HG03175 (cell line): ENCODE measurements at regions not wholly inside any gene's neighbourhood (a gene's known extent, or its start where the extent isn't known, plus 50 kb on each side); places are given as distances from the start of the nearest gene placed in this dataset.

Experiments
- ATAC-seq: cut with Tn5 transposase; IDR thresholded peaks from one replicate; pipeline ENCODE4 v1.9.1; 2021; ENCODE audit warnings: mild to moderate bottlenecking, moderate library complexity; ENCODE audit not compliant: unreplicated experiment

DNA sequence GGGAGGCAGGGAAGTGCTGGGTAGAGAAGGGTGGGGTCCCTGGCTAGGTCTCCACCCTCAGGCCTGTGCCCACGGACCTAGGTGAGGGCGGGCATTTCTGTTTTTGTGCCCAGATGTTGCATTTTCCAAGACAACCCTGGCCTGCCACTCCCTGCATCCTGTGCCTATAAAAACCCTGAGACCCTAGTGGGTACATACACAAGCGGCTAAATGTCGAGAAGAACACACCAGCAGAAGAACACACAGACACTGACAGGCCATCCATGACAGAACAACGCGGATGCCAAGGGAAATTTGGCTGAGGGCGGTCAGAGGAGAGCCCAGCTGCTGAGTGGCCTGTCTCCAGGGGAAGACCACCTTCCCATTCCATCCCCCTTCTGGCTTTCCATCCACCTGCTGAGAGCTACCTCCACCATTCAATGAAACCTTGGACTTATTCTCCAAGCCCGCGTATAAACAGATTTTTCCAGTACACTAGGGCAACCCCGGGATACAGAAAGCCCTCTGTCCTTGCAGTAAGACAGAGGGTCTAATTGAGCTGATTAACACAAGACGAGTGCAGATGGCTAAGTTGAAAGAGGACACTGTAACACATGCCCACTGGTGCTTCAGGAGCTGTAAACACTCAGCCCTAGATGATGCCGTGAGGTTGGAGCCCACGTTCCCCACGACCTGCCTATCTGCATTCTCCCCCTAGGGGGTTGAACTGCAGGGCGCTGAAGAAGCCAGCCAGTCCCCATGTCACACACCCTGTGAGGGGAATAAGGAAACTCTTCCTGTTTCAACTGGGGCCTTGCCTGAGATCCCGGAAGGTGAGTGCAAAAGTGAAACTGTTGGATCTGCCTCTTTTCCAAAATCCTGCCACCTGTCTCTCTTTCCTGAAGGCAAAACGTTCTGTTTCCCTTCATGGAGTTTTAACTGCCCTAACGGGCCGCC lies 147.2 kb upstream of the COX10 start:
- no peak for ATAC-seq

GRCh38 chr17:13922885-13923284 lies 146.4 kb upstream of the COX10 start:
- no peak for ATAC-seq

GRCh38 chr17:13925579-13925978 lies 143.7 kb upstream of the COX10 start:
- no peak for ATAC-seq

- ATAC-seq, result peak; percentile 68
Observed at GRCh38 chr17:13931111-13931526, 138.2 kb upstream of the COX10 start.

GRCh38 chr17:13931800-13932460 lies 137.4 kb upstream of the COX10 start:
- peak; percentile 72 for ATAC-seq

DNA sequence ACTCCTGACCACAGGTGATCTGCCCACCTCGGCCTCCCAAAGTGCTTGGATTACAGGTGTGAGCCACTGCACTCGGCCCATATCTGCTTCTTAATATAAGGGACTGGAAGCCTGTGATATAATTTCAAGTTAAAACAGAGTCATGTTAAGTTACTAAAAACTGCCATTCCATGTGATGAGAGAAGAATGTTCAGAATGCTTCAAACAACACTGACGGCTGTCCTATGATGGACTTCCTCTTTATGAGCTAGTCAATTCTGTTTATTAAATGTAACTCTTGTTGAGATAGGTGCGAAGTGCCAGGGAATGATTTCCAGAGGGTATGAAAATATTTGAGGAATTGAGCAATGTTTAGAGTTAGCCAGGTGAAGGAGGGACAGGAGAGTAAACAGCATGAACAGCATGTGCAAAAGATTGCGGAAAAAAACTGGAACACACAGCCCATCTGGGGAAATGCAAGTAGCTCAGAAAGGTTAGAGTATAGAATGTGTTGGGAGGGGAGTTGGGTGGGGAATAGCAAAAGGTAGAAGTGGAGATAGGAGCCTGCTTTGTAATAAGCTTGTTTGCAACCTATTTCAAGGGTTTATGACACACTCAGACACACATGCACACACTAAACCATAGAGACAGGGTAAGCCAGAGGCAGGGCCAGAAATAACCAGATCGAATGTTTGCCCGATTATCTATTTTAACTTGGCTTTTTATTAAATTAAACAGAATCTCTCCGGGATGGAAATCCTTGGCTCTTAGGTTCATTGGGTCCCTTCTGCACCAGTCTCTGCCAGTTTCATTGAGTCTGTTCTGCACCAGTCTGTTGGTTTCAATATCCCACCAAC lies 135.6 kb upstream of the COX10 start:
- no peak for ATAC-seq

DNA sequence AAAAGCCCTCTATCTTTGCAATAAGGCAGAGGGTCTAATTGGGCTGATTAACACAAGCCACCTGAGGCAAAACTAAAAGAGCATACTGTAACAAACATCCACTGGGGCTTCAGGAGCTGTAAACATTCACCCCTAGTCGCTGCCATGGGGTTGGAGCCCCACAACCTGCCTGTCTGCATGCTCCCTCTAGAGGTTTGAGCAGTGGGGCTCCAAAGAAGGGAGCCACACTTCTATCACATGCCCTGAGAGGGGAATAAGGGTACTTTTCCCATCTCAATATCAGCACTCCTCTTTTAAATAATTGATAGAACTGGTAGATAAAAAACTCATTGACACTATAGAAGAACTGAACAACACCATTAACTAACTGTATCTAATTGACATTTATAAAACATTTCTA lies 130.1 kb upstream of the COX10 start:
- ATAC-seq, result no peak

DNA sequence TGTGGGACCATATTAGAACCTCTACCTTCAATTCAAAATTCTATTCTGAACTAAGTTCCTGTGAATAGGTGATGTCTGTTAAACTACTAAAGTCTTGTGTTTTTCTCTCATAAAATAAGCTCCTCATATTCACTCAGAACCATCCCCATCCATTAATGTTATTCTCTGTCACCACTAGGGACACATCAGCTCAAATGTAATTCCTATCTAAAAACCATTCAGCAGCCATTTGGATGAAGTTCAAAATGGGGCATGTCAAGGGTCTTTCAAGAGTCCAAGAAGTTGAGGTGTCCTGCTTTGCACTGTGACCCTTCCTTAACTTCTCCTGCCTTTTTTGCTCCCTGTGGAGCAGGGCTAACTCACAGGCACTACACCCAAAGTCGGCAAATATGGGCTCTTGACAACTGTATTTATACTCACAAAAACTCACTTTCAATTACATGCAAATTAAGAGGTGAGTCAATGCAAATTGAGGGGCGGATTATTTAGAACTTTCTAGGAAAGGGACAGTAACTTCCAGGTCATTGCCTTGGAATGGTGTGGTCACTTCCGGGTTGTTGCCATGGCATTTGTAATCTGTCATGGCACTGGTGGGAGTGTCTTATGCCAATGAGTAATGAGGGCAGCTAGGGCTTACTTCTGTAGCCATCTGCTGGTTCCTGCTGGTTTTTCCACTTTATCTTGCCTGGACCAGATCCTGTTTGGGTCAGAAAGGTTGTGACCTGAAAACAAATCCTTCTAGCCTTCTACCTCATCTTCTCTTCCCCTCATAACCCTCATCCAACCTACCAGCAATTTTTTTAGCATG lies 128.2 kb upstream of the COX10 start:
- no peak for ATAC-seq

DNA sequence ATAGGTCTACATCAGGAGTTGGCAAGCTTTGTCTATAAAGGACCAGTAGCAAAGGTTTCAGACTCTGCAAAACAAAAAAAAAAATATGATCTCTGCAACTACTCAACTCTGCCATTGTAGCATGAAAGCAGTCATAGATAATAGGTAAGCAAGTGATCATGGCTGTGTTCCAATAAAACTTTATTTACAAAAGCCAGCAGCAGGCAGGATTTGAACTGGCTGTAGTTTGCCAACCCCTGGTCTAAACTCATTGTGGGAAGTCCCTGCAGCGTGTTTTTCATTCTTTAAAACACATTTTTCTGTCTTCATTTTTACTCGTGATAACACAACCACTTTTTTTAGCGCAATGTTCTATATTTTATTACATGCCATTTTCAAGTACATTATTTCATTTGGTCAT lies 127.5 kb upstream of the COX10 start:
- ATAC-seq, result no peak

GRCh38 chr17:13943909-13944308 lies 125.4 kb upstream of the COX10 start:
- ATAC-seq, result no peak

GRCh38 chr17:13947499-13947898 lies 121.8 kb upstream of the COX10 start:
- no peak for ATAC-seq

DNA sequence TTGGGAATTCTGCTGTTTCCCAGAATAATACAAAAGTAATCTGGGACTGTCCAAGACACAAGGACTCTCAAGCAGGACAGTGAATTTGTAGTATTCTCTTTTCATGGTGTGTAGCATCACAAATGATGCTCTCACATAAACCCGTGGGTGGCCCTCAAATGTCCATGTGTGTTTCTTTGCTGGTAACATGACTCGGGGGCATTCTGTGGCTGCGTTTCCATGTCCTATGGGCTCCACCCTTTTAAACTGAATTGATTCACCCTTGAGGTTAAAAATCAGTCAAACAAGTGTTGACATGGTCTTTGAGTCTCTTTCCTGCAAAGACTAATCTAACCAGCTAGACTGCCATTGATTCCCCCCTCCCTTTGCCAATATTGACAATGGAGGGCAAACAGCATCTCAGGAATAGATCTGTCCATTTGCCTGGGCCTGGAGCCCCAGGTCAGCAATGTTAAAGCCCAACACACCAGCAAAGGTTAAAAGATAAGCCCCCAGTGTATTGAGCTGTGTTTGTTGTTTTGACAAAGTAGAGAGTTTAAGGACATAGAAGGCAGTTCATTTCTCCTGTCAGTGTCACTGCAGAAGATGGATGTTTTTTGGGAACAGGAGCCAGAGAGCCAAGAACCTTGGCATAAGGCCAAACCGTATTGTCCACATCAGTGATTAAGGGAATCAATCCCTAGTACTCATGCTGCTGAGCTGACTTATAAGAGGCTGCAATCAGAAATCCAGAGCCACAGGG lies 117.1 kb upstream of the COX10 start:
- ATAC-seq, result no peak

DNA sequence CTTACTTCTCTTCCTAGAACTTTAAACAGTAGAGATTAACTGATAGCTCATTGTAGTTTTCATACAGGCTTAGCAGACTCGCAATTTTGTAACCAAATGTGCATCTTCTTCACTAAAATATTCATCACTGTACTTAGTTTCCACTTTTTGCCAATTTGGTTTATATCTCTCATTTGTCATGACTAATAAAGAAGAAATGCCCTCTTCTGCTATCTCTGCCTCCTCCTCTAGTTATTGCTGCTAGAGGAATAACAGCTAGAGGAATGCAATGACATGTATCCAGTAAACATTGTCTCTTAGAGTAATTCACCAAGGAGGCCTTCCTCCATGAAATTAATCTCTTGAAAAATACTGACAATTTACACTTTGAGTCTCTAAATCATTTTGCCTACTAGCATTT lies 115.5 kb upstream of the COX10 start:
- no peak for ATAC-seq

DNA sequence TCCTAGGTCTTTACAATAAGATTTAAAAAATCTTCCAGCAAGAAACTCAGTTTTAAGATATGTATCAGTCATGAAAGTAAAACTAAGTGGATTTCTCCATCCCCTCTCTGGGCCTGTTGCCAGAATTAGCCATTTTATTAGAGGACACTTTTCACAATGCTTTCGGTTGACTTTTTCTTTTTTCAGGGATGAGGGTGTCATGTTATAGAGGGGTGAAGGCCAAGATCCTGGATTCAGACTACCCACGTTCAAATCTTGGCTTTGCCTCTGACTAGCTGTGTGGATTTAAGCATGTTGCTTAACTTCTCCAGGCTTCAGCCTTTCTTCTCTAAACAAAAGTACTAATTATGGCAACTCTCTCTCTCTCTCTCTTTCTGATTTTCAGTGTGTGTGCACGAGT lies 111.7 kb upstream of the COX10 start:
- no peak for ATAC-seq

- ATAC-seq, result no peak
Observed at GRCh38 chr17:13958773-13959172, 110.5 kb upstream of the COX10 start.

DNA sequence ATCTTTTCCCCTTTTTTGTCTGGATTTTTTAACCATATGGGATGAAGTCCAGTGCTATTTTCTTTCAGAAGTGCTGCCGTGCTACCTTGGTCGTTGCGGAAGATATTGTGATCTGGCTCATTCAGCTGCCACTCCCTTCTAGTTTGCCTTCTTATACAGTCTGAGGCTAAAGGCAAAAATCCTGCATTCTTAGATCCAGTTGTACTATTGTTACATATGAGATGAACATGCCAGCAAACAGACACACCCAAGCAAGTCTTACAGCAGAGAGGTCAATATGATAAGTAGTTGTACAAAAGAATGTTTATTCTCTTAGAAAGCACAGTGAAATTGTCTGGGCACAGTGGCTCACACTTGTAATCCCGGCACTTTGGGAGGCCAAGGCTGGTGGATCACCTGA lies 108.0 kb upstream of the COX10 start:
- no peak for ATAC-seq

- no peak for ATAC-seq
Observed at GRCh38 chr17:13962716-13963240, 106.5 kb upstream of the COX10 start.

DNA sequence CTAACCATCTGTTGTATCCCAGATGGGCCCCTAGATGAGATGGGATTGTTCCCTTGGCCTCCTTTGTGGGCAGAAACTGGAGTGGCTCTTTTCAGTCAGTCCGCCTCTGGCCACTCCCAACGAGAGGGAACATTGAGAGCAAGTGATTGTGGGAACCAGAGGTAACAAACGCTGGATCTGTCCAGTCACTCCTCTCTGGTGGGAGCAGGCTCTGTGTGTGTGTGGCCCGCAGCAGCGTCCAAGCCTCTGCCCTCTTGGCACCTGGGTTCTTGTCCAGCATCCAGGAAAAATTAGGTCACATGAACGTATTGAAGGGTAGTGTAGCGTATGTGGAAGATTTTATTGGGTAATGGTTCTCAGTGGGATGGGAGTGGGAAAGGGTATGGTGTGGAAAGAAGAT lies 101.9 kb upstream of the COX10 start:
- no peak for ATAC-seq

- no peak for ATAC-seq
Observed at GRCh38 chr17:13970531-13970930, 98.8 kb upstream of the COX10 start.
